Left renal pelvis (tissue), 4 donors: ENCODE measurements at regions not wholly inside any gene's neighbourhood (a gene's known extent, or its start where the extent isn't known, plus 50 kb on each side); places are given as distances from the start of the nearest gene placed in this dataset.

Experiments
- DNase-seq, 4 donors: peaks; one replicate each; pipeline ENCODE4 v3.0.0-alpha.2; 2013; ENCODE audit warnings: low read depth in 4 of 4, low spot score in 3 of 4

GRCh38 chr10:130801276-130801675 is 510.2 kb downstream of the TCERG1L start:
- no peak for DNase-seq

DNA sequence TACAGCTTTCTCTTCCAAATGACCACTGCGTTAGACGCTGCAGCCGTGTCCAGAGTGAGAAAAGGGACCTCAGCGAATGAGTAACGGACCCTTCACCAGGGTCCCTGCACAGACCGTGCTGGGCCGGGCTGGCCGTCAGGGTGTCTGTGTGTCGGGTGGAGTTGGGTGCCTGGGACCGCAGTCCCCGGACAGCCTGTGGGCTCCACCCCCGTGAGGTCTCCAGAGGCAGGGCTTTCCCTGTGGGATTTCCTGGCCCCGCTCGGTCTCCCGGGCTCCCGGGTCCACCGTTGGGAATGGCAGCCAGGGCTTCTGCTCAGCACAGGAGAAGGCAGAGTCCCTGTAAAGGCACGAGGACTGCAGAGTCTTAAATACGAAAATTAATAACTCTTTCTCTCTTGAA is 509.7 kb downstream of the TCERG1L start:
- DNase-seq: no peak

- no peak for DNase-seq
Measured at GRCh38 chr10:130802301-130802700, 509.2 kb downstream of the TCERG1L start.

- DNase-seq: no peak
Measured at GRCh38 chr10:130804281-130804680, 507.2 kb downstream of the TCERG1L start.

- DNase-seq: no peak
Measured at GRCh38 chr10:130804778-130805634, 506.5 kb downstream of the TCERG1L start.

GRCh38 chr10:130805635-130806030 is 505.9 kb downstream of the TCERG1L start:
- no peak for DNase-seq

DNA sequence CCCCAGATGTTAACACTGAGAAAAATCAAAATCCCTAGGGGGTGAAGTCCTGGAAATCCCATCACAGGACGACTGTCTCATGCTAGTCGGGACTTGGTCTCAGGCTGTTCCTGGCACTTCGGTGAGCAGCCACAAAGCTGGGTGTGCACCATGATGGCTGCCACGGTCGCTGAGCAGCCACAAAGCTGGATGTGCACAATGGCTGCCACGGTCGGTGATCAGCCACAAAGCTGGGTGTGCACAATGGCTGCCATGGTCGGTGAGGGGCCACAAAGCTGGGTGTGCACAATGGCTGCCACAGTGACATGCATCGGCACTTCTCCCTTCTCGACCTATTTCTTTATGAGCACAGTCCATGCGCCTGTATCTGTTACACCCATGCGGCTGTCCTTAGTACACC is 505.1 kb downstream of the TCERG1L start:
- DNase-seq: no peak

- no peak for DNase-seq
Measured at GRCh38 chr10:130807096-130807495, 504.4 kb downstream of the TCERG1L start.

DNA sequence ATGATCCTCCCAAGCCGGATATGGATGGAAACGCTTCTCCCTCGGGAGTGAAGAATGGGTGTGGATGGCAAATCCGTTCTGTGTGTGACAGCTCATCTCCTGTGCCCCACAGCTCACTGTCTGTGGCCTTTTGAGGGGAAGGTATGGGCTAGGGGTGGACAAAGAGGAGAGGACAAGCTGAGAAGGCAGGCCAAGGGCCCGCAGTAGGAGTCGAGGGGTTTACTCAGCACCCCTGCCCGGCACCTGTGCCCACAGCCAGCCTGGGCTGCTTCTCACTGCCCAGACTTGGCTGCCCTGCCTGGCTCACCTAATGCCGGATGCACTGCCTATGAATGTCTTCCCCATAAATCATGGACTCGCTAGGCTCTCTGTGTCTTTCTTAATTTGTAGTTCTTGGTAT is 503.8 kb downstream of the TCERG1L start:
- no peak for DNase-seq

DNA sequence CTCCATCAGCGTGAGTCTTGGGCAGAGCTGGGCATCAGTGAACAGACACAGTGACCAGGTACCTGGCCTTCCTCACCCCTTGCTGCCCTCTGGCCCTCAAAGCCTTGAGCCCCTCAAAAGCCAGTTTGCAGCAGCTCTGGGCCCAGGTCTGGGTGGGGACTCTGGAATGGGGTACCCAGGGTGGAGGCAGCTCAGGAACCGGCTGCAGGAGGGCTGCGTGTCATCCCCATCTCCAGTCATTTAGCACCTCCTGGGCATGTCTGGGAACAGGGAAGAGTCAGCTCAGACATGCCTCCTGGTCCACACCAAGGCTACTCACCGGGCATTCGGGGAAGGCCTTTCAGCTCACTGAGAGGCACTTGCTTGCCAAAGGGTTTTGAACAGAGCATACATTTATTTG is 503.3 kb downstream of the TCERG1L start:
- DNase-seq: no peak

GRCh38 chr10:130808686-130809085 is 502.8 kb downstream of the TCERG1L start:
- DNase-seq: no peak

DNA sequence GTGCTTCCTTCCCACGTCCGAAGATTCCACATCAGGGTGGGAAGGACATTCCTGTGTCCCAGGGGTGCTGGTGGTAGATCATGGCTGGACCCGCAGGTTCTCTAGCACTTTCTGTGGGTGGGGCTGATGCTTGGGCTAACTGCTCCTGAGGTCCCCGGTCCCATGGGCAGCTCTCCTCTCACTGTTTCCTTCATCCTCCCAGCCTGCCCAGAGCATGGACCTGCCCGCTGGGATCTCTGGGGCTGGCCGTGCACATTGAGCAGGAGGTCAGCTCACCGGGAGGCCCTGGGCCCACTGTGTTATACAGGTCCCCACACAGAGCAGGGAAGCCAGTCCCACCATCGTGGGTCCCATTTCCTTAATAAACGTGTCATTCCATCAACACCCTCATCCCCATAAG is 502.3 kb downstream of the TCERG1L start:
- DNase-seq: no peak

DNA sequence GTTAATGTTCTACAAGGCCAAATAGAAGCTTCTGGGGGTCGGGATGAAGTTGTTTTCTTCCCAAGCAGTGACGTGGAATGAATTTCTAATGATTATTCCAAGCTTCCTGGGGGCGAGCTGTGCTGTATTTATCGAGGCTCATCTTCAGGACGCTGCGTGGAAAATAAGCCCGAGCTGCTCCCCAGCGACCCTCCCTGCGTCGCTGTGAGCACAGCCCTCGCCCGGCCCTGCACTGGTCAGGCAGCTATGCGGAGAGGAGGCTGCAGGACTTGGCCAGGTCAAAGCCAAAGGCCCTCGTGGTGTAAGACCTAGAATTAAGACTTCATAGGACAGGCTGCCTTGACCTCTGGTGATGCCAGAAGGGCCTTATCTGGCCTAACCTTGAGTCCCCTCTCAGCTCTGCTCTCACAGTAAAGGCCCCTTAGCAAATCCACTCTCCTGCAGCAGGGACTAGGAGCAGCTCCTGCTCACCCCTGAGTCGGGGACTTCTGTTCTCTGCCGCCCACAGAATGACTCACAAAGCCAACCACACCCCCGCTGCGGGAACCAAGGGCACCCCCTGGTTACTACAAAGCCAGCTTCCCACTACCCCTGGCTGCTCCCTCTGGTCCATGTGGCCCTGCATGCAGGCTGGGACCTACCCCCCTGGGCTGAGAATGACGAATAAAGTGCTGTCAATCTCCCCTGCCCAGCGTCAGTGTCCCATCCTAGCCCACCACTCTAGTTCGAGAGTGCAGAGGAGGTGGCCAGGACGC is 501.6 kb downstream of the TCERG1L start:
- DNase-seq: no peak

- no peak for DNase-seq
Measured at GRCh38 chr10:130810856-130811255, 500.7 kb downstream of the TCERG1L start.

GRCh38 chr10:130812381-130813148 is 499.0 kb downstream of the TCERG1L start:
- DNase-seq: no peak

- no peak for DNase-seq
Measured at GRCh38 chr10:130814610-130815009, 496.9 kb downstream of the TCERG1L start.

DNA sequence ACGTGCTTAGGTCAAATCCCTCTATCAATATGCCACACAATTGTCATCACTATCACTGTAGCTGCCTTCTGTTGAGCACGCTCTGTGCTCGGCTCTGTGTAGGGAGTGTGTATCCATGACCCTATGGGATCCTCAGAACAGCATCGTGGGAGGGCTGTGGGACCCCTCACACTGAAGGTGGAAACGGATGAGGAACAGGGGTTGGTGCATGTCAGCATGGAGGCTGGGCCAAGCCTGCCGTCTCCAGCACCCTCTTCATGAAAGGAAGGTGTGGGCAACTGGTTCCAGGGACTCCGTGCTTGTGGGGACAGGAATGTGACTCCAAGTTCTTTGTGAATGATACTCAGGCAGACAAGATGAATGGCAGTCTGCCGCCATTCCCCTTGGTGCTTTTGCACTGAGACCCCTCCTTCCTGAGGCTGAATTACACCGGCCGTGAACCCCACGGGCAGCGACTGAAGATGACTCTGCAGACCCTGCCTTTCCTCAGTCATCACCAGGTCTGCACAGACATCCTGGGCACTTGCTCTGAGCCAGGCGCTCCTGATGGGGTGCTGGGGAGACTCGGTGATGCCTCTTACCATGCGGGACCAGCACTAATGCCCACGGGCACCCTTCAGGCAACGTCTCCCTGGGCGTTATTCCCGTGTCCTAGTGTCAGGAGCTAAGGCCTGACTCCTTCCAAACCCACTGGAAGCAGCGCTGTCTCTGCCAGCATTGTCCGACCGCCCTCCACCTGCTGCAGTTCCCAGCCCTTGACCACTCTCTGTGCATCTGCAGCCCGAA is 495.2 kb downstream of the TCERG1L start:
- no peak for DNase-seq

DNA sequence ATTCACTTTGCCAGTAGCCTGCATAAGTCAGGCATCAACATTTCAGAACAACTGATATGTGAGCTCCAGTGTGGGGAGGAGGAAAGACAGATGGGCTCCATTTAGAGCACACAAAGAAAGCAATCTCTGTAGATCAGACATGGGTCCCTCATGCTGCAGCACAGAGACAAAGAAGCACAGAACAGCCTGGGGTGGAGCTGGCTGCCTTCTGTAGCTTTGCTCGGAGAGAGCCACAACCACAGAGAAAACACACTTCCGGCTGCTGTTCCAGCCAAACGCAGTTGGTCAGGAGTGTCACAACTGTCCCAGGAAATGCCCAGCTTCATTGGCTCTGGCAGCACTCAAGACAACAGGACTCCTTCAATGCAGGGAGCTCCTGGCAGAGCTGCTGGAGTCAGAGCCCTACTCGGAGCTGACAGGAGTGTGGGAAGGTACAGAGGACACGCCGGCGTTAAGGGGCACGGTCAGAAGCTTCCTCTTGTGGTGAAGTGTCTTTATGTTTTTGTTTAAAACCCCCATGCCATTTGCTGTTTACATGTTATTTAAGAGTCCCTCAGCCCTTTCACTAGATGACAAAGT is 494.4 kb downstream of the TCERG1L start:
- no peak for DNase-seq

DNA sequence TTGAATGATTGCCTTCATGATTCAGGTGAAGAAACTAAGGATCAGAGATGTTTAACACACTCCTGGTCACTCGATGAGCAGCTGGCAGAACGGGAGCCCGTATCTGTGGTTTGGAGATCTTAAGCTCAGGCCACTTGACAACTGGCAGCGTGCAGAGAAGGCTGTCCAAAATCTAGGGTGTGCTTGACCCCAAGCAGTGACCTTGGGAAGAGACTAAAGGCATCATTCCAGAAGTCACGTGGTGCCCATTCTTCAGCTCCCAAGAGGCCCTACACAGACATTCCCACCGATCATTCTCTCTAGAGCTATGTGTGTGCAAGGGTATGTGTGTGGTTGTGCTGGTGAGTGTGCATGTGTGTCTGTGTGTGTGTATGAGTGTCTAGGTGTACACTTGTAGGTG is 493.8 kb downstream of the TCERG1L start:
- DNase-seq: no peak

GRCh38 chr10:130820880-130821482 is 490.5 kb downstream of the TCERG1L start:
- DNase-seq: no peak
